ENCODE measurements at regions not wholly inside any gene's neighbourhood (a gene's known extent, or its start where the extent isn't known, plus 50 kb on each side); places are given as distances from the start of the nearest gene placed in this dataset.

- no peak overlapping the region for H2AFZ ChIP-seq (ENCODE audit: low read depth, low read length)
- no peak overlapping the region for H3K4me3 ChIP-seq
- H3K27ac ChIP-seq (ENCODE audit: extremely low read depth, low read depth, low read length): no peak overlapping the region
- WGBS (ENCODE audit: insufficient coverage, low coverage, missing lambda C conversion rate): 40% methylated on average over 24 of the region's 24 CpGs
- ATAC-seq (peak; percentile 11; the same call in 1 of the 3 replicates), DNase-seq (ENCODE audit: extremely low read depth in 1 of 4, low spot score in 3 of 4) (no peak), FAIRE-seq (peak; percentile 54)
- H3K27me3 ChIP-seq (ENCODE audit: control insufficient read depth in 2 of 2, insufficient read depth in 2 of 2, low read length in 2 of 2): peaks cover 0 to 35% of the 10 kb centered on the region in 2 experiments; a peak in 2 of 5 replicates
- ChIA-PET POLR2A (interaction anchor here (0.6 to 1.2 kb wide), 3 partner anchors 11 to 65 kb away, joined by 3 to 4 read pairs (median 3); no protein-coding TSS in a partner anchor), CTCF (ENCODE audit: low intra/inter-chr PET ratio) (no interaction called here)
- H3K9ac ChIP-seq (ENCODE audit: insufficient read depth in 1 of 2, low read depth in 2 of 2, low read length in 2 of 2): no peak overlapping the region
- H3K4me1 ChIP-seq (replicated peaks in 1 of 2; ENCODE audit: control insufficient read depth in 2 of 2, insufficient read depth in 2 of 2, low read length in 2 of 2): peaks cover 6 to 8% of the 10 kb centered on the region in 2 experiments; a peak in 4 of 5 replicates
- H3K79me2 ChIP-seq (ENCODE audit: control insufficient read depth, insufficient read depth, low read length): no peaks in the 10 kb centered on the region
- TF ChIP-seq CSDE1 (IDR thresholded peaks at IDR 0.05) (no peak), EGR1 (conservative IDR thresholded peaks at IDR 0.05) (0 out of 2 replicates have a peak, but pooled peaks have one; percentile 3), ZC3H4 (CRISPR knock-in tag; IDR thresholded peaks at IDR 0.05; ENCODE audit: borderline replicate concordance) (0 out of 2 replicates have a peak, but pooled peaks have one; percentile 30), CTCF (IDR thresholded peaks at IDR 0.05 in 2 of 3, conservative IDR thresholded peaks at IDR 0.05 in 1 of 3; ENCODE audit: insufficient read depth in 2 of 3, low read depth in 1 of 3, low read length in 3 of 3) (peak; percentile 29 to 38 (median 35); a peak in 3 of 6 replicates), KAT2B (IDR thresholded peaks at IDR 0.05; ENCODE audit: low read depth, low read length) (no peak), SMC3 (conservative IDR thresholded peaks at IDR 0.05; ENCODE audit: insufficient read depth, low read depth, low read length) (0 out of 2 replicates have a peak, but pooled peaks have one; percentile 11)
- H3K9me3 ChIP-seq (replicated peaks; ENCODE audit: control insufficient read depth, insufficient read depth, low read depth, low read length): no peaks in the 10 kb centered on the region
- no peaks in the 10 kb centered on the region for H4K20me1 ChIP-seq (replicated peaks; ENCODE audit: control insufficient read depth, insufficient read depth, low read length)
- intact Hi-C loops (cut with micrococcal nuclease): loop anchor here (5.0 kb wide), 2 partner anchors 150 to 295 kb away; no protein-coding TSS in a partner anchor
- no peak overlapping the region for H3K4me2 ChIP-seq (ENCODE audit: insufficient read depth, low read length)
- no TSS peak for BruUV-seq (replicated peaks)
- H3K9me1 ChIP-seq (ENCODE audit: control insufficient read depth, insufficient read depth, low read length): no peaks in the 10 kb centered on the region
- H3K36me3 ChIP-seq (ENCODE audit: control insufficient read depth, insufficient read depth, low read length): no peaks in the 10 kb centered on the region
- in situ Hi-C loops (cut with MboI): no loop called here
Measured at GRCh38 chr6:163711615-163712565, 297.4 kb downstream of the QKI start.

Measured in K562 (cell line).